Prostate gland (tissue), 2 donors: ENCODE measurements at regions not wholly inside any gene's neighbourhood (a gene's known extent, or its start where the extent isn't known, plus 50 kb on each side); places are given as distances from the start of the nearest gene placed in this dataset.

Experiments used
- POLR2A ChIP-seq: fragments of 450-650 bp; IDR thresholded peaks from one replicate; pipeline ENCODE4 v1.6.1; 2016; ENCODE audit warnings: antibody characterized with exemption, mild to moderate bottlenecking
- POLR2AphosphoS5 ChIP-seq: sonication (generic); formaldehyde crosslinking; IDR thresholded peaks from one replicate; pipeline ENCODE4 v1.6.1; 2017; ENCODE audit warnings: antibody characterized with exemption
- TF ChIP-seq, protein P1 (sequence below), 4 experiments: fragments of 200-600 bp in 2 of 4; fragments of 450-650 bp in 2 of 4; sonication (generic) in 2 of 4; IDR thresholded peaks; 1 replicate in 3 of 4; 2 replicates in 1 of 4; pipeline ENCODE4 v1.5.1; 2016 to 2019; ENCODE audit warnings: antibody characterized with exemption in 4 of 4, mild to moderate bottlenecking in 2 of 4, moderate library complexity in 2 of 4

DNA sequence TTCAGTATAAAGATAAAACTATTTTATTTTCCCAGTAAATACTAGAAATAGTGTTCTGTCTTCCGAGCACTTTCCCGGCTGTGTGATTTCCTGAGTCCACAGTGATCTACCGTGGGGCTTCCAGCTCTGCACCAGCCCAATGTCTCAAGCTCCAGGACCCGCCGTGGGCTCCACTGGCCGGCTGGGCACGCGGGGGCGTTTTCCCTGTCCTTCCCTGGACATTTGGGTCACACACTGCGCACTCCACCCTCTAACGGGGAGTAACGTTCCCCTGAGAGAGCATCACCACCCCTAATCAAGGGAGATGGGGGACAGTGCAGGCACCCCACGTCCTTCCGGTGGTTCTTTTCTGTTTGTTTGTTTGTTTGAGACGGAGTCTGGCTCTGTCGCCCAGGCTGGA lies 844.6 kb upstream of the FRG1 start:
- TF ChIP-seq POLR2A, result no peak
- TF ChIP-seq, protein P1, sequence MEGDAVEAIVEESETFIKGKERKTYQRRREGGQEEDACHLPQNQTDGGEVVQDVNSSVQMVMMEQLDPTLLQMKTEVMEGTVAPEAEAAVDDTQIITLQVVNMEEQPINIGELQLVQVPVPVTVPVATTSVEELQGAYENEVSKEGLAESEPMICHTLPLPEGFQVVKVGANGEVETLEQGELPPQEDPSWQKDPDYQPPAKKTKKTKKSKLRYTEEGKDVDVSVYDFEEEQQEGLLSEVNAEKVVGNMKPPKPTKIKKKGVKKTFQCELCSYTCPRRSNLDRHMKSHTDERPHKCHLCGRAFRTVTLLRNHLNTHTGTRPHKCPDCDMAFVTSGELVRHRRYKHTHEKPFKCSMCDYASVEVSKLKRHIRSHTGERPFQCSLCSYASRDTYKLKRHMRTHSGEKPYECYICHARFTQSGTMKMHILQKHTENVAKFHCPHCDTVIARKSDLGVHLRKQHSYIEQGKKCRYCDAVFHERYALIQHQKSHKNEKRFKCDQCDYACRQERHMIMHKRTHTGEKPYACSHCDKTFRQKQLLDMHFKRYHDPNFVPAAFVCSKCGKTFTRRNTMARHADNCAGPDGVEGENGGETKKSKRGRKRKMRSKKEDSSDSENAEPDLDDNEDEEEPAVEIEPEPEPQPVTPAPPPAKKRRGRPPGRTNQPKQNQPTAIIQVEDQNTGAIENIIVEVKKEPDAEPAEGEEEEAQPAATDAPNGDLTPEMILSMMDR (IDR thresholded peaks at IDR 0.05), result no peak
- TF ChIP-seq POLR2AphosphoS5, result no peak
